CD4-positive, alpha-beta T cell treated with Interleukin-21 for 1 hour (primary cell): ENCODE measurements at regions not wholly inside any gene's neighbourhood (a gene's known extent, or its start where the extent isn't known, plus 50 kb on each side); places are given as distances from the start of the nearest gene placed in this dataset.

Experiments used
- DNase-seq: peaks from one replicate; pipeline ENCODE4 v3.0.0-alpha.2; 2020

- DNase-seq: no peak
Observed at GRCh38 chr5:57332361-57332760, 150.2 kb downstream of the ACTBL2 start.

- no peak for DNase-seq
Observed at GRCh38 chr5:57327561-57328367, 153.9 kb downstream of the GPBP1 start.

- DNase-seq: no peak
Observed at GRCh38 chr5:57325678-57326397, 152.0 kb downstream of the GPBP1 start.

- DNase-seq: no peak
Observed at GRCh38 chr5:57324861-57325260, 151.0 kb downstream of the GPBP1 start.

- DNase-seq: no peak
Observed at GRCh38 chr5:57324181-57324580, 150.3 kb downstream of the GPBP1 start.

- no peak for DNase-seq
Observed at GRCh38 chr5:57320582-57320981, 146.7 kb downstream of the GPBP1 start.

GRCh38 chr5:57319628-57320027, 145.8 kb downstream of the GPBP1 start:
- DNase-seq: no peak

GRCh38 chr5:57318251-57318650, 144.4 kb downstream of the GPBP1 start:
- DNase-seq: no peak

GRCh38 chr5:57317341-57317740, 143.5 kb downstream of the GPBP1 start:
- no peak for DNase-seq

GRCh38 chr5:57316798-57317327, 143.0 kb downstream of the GPBP1 start:
- no peak for DNase-seq

GRCh38 chr5:57315941-57316340, 142.1 kb downstream of the GPBP1 start:
- no peak for DNase-seq
